ENCODE measurements at regions not wholly inside any gene's neighbourhood (a gene's known extent, or its start where the extent isn't known, plus 50 kb on each side); places are given as distances from the start of the nearest gene placed in this dataset.

GRCh38 chr2:23164173-23164572 is 220.8 kb upstream of the KLHL29 start:
- Histone ChIP-seq H3K4me1 (no peaks in the 10 kb centered on the region), H3K36me3 (no peaks in the 10 kb centered on the region), H3K27ac (no peak overlapping the region), H3K4me3 (no peak overlapping the region), H3K27me3 (no peaks in the 10 kb centered on the region), H3K9me3 (no peaks in the 10 kb centered on the region)
- intact Hi-C loops (cut with DNase I), result no loop called here
- TF ChIP-seq POLR2A (IDR thresholded peaks at IDR 0.05) (no peak), POLR2AphosphoS5 (IDR thresholded peaks at IDR 0.05; ENCODE audit: insufficient read depth in 1 of 2, low read depth in 1 of 2) (no peak), CTCF (IDR thresholded peaks at IDR 0.05) (no peak)
- DNase-seq (ENCODE audit: extremely low spot score in 2 of 2), result peak in 1 of 2 donors; percentile 37

GRCh38 chr2:23169896-23170295 is 215.1 kb upstream of the KLHL29 start:
- no peaks in the 10 kb centered on the region for H3K27me3 ChIP-seq
- intact Hi-C loops (cut with DNase I), result no loop called here
- H3K27ac ChIP-seq, result no peak overlapping the region
- no peaks in the 10 kb centered on the region for H3K4me1 ChIP-seq
- no peak for DNase-seq (ENCODE audit: extremely low spot score in 2 of 2)
- H3K4me3 ChIP-seq, result no peak overlapping the region
- H3K36me3 ChIP-seq, result no peaks in the 10 kb centered on the region
- no peak for TF ChIP-seq CTCF (IDR thresholded peaks at IDR 0.05)
- no peak for TF ChIP-seq POLR2A (IDR thresholded peaks at IDR 0.05)
- no peaks in the 10 kb centered on the region for H3K9me3 ChIP-seq

- Histone ChIP-seq H3K4me1 (no peaks in the 10 kb centered on the region), H3K9me3 (no peaks in the 10 kb centered on the region), H3K27ac (no peak overlapping the region), H3K4me3 (no peak overlapping the region), H3K36me3 (no peaks in the 10 kb centered on the region), H3K27me3 (no peaks in the 10 kb centered on the region)
- DNase-seq (ENCODE audit: extremely low spot score in 2 of 2), result no peak
- intact Hi-C loops (cut with DNase I), result no loop called here
- TF ChIP-seq POLR2AphosphoS5 (IDR thresholded peaks at IDR 0.05; ENCODE audit: insufficient read depth in 1 of 2, low read depth in 1 of 2), result no peak
- TF ChIP-seq CTCF (IDR thresholded peaks at IDR 0.05), result no peak
- TF ChIP-seq POLR2A (IDR thresholded peaks at IDR 0.05), result no peak
Measured at GRCh38 chr2:23171108-23171507, 213.9 kb upstream of the KLHL29 start.

DNA sequence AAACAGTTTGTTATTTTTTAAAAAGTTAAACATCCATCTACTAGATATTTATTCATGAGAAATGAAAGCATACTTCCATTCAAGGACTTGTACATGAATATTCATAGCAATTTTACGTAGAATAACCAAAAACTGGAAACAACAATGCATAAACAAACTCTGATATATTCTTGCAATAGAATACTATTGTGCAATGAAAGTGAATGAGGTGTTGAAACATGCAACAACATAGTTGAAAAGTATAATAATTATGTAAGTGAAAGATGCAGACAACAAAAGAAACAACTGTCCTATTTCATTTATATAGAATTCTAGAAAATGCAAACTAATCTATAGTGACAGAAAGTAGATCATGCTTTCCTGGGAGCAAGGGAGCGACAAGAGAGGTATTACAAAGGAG is 206.6 kb upstream of the KLHL29 start:
- intact Hi-C loops (cut with DNase I), result no loop called here
- no peaks in the 10 kb centered on the region for H3K36me3 ChIP-seq
- no peaks in the 10 kb centered on the region for H3K4me1 ChIP-seq
- no peak for DNase-seq (ENCODE audit: extremely low spot score in 2 of 2)
- H3K9me3 ChIP-seq, result no peaks in the 10 kb centered on the region
- no peaks in the 10 kb centered on the region for H3K27me3 ChIP-seq
- no peak overlapping the region for H3K4me3 ChIP-seq
- H3K27ac ChIP-seq, result no peak overlapping the region
- TF ChIP-seq POLR2AphosphoS5 (IDR thresholded peaks at IDR 0.05; ENCODE audit: insufficient read depth in 1 of 2, low read depth in 1 of 2) (no peak), POLR2A (IDR thresholded peaks at IDR 0.05) (no peak), CTCF (IDR thresholded peaks at IDR 0.05) (no peak)

DNA sequence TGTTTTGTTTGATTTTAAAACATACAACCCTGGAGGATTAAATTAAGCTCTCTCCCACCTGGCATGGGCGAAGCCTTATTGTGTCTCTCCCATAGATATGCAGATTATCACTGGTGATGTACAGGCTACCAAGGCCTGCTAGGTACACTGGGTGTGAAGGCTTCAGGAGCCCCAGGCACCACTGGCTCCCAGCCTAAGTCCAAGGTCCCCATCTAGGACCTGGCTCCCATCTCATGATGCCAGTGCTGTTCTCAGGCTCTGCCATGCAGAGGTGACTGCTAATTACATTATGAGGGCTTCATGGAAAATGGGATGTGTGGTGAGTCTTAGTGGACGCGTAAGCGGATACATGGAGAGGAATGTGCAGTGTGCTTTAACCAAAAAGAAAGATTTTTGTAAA is 201.2 kb upstream of the KLHL29 start:
- Histone ChIP-seq H3K27ac (no peak overlapping the region), H3K36me3 (no peaks in the 10 kb centered on the region), H3K27me3 (no peaks in the 10 kb centered on the region), H3K4me3 (no peak overlapping the region), H3K4me1 (no peaks in the 10 kb centered on the region), H3K9me3 (no peaks in the 10 kb centered on the region)
- TF ChIP-seq POLR2AphosphoS5 (IDR thresholded peaks at IDR 0.05; ENCODE audit: insufficient read depth in 1 of 2, low read depth in 1 of 2), result no peak
- no peak for TF ChIP-seq CTCF (IDR thresholded peaks at IDR 0.05)
- TF ChIP-seq POLR2A (IDR thresholded peaks at IDR 0.05), result no peak
- DNase-seq (ENCODE audit: extremely low spot score in 2 of 2), result peak in 1 of 2 donors; percentile 72
- intact Hi-C loops (cut with DNase I), result no loop called here

Data from vagina (tissue), 2 donors.